HG02642 (cell line): ENCODE measurements at regions not wholly inside any gene's neighbourhood (a gene's known extent, or its start where the extent isn't known, plus 50 kb on each side); places are given as distances from the start of the nearest gene placed in this dataset.
"Not testable (repeated sequence)": the region's sequence is repeated elsewhere in the genome, so short reads cannot be mapped to it uniquely, and the experiment has no call there.

Experiments
- ATAC-seq: cut with Tn5 transposase; IDR thresholded peaks from one replicate; pipeline ENCODE4 v1.9.1; 2021; ENCODE audit warnings: mild to moderate bottlenecking; ENCODE audit not compliant: unreplicated experiment, poor library complexity

- no peak for ATAC-seq
These were observed 121.6 kb downstream of the TMEM168 start for GRCh38 chr7:112668561-112668960.

GRCh38 chr7:112669306-112669705 lies 120.9 kb downstream of the TMEM168 start:
- no peak for ATAC-seq

- no peak for ATAC-seq
These were observed 120.0 kb downstream of the TMEM168 start for GRCh38 chr7:112670193-112670592.

GRCh38 chr7:112678626-112679025 lies 111.6 kb downstream of the TMEM168 start:
- no peak for ATAC-seq

- ATAC-seq = not testable (repeated sequence)
These were observed 100.6 kb downstream of the TMEM168 start for GRCh38 chr7:112689466-112690177.

- no peak for ATAC-seq
These were observed 97.9 kb downstream of the TMEM168 start for GRCh38 chr7:112692333-112692732.

- ATAC-seq = not testable (repeated sequence)
These were observed 93.0 kb downstream of the TMEM168 start for GRCh38 chr7:112697211-112697610.

GRCh38 chr7:112699725-112700513 lies 90.3 kb downstream of the TMEM168 start:
- no peak for ATAC-seq

- no peak for ATAC-seq
These were observed 88.7 kb downstream of the TMEM168 start for GRCh38 chr7:112701456-112701855.

- ATAC-seq = no peak
These were observed 82.5 kb downstream of the TMEM168 start for GRCh38 chr7:112707655-112708054.

- no peak for ATAC-seq
These were observed 82.0 kb downstream of the TMEM168 start for GRCh38 chr7:112708236-112708635.
